ENCODE measurements at regions not wholly inside any gene's neighbourhood (a gene's known extent, or its start where the extent isn't known, plus 50 kb on each side); places are given as distances from the start of the nearest gene placed in this dataset.

DNA sequence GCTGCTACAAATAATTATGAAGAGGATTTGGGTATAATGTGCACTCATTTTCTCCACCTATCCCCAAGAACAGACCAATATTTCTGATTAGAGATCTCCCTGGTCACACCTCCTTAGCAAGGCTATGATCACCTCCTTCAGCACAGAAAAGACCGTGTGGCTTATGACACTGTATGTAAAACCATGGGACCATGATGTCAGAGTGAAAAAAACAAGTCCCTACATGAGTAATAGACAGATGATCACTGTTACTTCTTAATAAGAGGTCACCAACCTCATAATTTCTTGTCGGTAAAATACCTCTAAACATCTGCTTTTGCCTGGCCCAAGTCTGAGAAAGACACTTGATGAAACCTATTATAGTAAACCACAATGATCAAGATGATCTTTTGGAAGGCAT, 330.6 kb upstream of the F9 start:
- no peak overlapping the region for H3K27ac Mint-ChIP-seq
- POLR2A ChIA-PET: no interaction called here
- no peak for ATAC-seq
- no peaks in the 10 kb centered on the region for H3K36me3 Mint-ChIP-seq
- no peak overlapping the region for H3K4me3 Mint-ChIP-seq
- DNase-seq (ENCODE audit: low spot score): no peak
- peaks cover 16% of the 10 kb centered on the region for H3K4me1 Mint-ChIP-seq
- CTCF ChIA-PET: no interaction called here
- TF ChIP-seq, protein P1, sequence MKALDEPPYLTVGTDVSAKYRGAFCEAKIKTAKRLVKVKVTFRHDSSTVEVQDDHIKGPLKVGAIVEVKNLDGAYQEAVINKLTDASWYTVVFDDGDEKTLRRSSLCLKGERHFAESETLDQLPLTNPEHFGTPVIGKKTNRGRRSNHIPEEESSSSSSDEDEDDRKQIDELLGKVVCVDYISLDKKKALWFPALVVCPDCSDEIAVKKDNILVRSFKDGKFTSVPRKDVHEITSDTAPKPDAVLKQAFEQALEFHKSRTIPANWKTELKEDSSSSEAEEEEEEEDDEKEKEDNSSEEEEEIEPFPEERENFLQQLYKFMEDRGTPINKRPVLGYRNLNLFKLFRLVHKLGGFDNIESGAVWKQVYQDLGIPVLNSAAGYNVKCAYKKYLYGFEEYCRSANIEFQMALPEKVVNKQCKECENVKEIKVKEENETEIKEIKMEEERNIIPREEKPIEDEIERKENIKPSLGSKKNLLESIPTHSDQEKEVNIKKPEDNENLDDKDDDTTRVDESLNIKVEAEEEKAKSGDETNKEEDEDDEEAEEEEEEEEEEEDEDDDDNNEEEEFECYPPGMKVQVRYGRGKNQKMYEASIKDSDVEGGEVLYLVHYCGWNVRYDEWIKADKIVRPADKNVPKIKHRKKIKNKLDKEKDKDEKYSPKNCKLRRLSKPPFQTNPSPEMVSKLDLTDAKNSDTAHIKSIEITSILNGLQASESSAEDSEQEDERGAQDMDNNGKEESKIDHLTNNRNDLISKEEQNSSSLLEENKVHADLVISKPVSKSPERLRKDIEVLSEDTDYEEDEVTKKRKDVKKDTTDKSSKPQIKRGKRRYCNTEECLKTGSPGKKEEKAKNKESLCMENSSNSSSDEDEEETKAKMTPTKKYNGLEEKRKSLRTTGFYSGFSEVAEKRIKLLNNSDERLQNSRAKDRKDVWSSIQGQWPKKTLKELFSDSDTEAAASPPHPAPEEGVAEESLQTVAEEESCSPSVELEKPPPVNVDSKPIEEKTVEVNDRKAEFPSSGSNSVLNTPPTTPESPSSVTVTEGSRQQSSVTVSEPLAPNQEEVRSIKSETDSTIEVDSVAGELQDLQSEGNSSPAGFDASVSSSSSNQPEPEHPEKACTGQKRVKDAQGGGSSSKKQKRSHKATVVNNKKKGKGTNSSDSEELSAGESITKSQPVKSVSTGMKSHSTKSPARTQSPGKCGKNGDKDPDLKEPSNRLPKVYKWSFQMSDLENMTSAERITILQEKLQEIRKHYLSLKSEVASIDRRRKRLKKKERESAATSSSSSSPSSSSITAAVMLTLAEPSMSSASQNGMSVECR (CRISPR knock-in tag; IDR thresholded peaks at IDR 0.05; ENCODE audit: borderline replicate concordance): no peak
- TF ChIP-seq HMGA2 (CRISPR knock-in tag; IDR thresholded peaks at IDR 0.05) (no peak), GTF2I (CRISPR knock-in tag; conservative IDR thresholded peaks at IDR 0.05) (no peak), STAT6 (CRISPR knock-in tag; conservative IDR thresholded peaks at IDR 0.05; ENCODE audit: low read depth) (no peak), ZMAT4 (CRISPR knock-in tag; IDR thresholded peaks at IDR 0.05) (no peak), KAT7 (CRISPR knock-in tag; IDR thresholded peaks at IDR 0.05; ENCODE audit: borderline replicate concordance) (no peak), ATF6 (CRISPR knock-in tag; IDR thresholded peaks at IDR 0.05) (no peak)
- TF ChIP-seq, protein P2, sequence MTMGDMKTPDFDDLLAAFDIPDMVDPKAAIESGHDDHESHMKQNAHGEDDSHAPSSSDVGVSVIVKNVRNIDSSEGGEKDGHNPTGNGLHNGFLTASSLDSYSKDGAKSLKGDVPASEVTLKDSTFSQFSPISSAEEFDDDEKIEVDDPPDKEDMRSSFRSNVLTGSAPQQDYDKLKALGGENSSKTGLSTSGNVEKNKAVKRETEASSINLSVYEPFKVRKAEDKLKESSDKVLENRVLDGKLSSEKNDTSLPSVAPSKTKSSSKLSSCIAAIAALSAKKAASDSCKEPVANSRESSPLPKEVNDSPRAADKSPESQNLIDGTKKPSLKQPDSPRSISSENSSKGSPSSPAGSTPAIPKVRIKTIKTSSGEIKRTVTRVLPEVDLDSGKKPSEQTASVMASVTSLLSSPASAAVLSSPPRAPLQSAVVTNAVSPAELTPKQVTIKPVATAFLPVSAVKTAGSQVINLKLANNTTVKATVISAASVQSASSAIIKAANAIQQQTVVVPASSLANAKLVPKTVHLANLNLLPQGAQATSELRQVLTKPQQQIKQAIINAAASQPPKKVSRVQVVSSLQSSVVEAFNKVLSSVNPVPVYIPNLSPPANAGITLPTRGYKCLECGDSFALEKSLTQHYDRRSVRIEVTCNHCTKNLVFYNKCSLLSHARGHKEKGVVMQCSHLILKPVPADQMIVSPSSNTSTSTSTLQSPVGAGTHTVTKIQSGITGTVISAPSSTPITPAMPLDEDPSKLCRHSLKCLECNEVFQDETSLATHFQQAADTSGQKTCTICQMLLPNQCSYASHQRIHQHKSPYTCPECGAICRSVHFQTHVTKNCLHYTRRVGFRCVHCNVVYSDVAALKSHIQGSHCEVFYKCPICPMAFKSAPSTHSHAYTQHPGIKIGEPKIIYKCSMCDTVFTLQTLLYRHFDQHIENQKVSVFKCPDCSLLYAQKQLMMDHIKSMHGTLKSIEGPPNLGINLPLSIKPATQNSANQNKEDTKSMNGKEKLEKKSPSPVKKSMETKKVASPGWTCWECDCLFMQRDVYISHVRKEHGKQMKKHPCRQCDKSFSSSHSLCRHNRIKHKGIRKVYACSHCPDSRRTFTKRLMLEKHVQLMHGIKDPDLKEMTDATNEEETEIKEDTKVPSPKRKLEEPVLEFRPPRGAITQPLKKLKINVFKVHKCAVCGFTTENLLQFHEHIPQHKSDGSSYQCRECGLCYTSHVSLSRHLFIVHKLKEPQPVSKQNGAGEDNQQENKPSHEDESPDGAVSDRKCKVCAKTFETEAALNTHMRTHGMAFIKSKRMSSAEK (CRISPR knock-in tag; IDR thresholded peaks at IDR 0.05; ENCODE audit: borderline replicate concordance): no peak
- TF ChIP-seq, protein P3, sequence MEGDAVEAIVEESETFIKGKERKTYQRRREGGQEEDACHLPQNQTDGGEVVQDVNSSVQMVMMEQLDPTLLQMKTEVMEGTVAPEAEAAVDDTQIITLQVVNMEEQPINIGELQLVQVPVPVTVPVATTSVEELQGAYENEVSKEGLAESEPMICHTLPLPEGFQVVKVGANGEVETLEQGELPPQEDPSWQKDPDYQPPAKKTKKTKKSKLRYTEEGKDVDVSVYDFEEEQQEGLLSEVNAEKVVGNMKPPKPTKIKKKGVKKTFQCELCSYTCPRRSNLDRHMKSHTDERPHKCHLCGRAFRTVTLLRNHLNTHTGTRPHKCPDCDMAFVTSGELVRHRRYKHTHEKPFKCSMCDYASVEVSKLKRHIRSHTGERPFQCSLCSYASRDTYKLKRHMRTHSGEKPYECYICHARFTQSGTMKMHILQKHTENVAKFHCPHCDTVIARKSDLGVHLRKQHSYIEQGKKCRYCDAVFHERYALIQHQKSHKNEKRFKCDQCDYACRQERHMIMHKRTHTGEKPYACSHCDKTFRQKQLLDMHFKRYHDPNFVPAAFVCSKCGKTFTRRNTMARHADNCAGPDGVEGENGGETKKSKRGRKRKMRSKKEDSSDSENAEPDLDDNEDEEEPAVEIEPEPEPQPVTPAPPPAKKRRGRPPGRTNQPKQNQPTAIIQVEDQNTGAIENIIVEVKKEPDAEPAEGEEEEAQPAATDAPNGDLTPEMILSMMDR (IDR thresholded peaks at IDR 0.05): no peak
- peaks cover 94% of the 10 kb centered on the region for H3K27me3 Mint-ChIP-seq (ENCODE audit: low read depth)
- H3K9me3 Mint-ChIP-seq: no peaks in the 10 kb centered on the region

Data from WTC11 (cell line).